ENCODE measurements at regions not wholly inside any gene's neighbourhood (a gene's known extent, or its start where the extent isn't known, plus 50 kb on each side); places are given as distances from the start of the nearest gene placed in this dataset.
"Not testable (repeated sequence)": the region's sequence is repeated elsewhere in the genome, so short reads cannot be mapped to it uniquely, and the experiment has no call there.

- DNase-seq (ENCODE audit: low read depth) = not testable (repeated sequence)
Observed at GRCh38 chr19:34871911-34872310, 54.8 kb upstream of the ZNF30 start.

DNA sequence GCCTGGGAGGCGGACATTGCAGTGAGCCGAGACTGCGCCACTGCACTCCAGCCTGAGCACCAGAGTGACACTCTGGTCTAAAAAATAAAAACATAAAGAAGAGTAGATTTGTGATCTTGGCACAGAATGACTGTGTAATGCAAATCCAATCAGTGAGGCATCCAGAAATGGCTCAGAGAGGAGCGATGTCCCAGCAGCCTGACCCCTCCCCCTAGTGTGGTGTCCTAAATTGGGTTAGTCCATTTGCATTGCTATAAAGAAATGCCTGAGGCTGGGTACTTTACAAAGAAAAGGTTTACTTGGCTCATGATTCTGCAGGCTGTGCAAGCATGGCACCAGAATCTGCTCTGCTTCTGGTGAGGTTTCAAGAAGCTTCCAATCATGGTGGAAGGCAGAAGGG, 59.1 kb upstream of the ZNF30 start:
- no peak for DNase-seq (ENCODE audit: low read depth)

GRCh38 chr19:34865225-34865624, 61.5 kb upstream of the ZNF30 start:
- not testable (repeated sequence) for DNase-seq (ENCODE audit: low read depth)

GRCh38 chr19:34859823-34860736, 66.6 kb upstream of the ZNF30 start:
- DNase-seq (ENCODE audit: low read depth) = not testable (repeated sequence)

DNA sequence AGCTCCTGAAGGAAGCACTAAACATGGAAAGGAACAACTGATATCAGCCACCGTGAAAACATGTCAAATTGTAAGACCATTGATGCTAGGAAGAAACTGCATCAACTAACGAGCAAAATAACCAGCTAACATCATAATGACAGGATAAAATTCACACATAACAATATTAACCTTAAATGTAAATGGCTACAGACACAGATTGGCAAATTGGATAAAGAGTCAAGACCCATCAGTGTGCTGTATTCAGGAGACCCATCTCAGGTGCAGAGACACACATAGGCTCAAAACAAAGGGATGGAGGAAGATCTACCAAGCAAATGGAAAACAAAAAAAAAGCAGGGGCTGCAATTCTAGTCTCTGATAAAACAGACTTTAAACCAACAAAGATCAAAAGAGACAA, 67.4 kb upstream of the ZNF30 start:
- not testable (repeated sequence) for DNase-seq (ENCODE audit: low read depth)

DNA sequence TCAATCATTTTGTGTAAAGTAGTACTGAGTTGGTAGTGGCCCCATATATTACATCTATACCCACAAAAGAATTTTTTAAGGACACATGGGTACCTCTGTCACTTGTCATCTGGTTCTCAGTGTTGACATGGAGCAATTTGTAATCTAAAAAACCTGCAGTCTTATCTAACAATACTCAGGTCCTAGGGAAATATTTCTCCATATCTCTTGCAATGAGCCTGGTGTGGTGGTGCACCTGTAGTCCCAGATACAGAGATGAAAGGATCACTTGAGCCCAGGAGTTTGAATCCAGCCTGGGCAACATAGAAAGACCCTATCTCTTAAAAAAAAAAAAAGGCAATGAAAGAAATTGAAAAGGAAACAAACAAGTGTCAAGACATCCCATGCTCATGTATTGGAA, 70.7 kb upstream of the ZNF30 start:
- no peak for DNase-seq (ENCODE audit: low read depth)

DNA sequence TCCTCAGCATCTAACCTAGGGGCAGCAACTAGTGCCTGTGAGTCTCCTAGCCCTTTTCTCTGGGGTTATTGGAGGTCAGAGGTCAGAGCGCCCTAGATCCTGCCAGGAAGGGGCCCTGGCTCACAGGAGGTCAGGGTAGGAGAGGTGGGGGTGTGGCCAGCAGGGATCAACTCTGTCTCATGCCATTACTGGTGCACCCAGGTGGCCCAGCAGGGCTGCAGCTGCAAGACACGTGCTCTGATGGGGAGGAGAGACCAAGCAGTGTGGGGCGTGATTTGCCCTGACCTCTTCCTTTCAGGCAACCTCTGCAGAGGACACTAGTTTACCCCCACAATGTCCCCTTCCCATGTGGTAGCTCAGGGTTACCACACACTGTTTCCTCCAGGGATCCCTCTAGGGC, 73.3 kb upstream of the ZNF30 start:
- DNase-seq (ENCODE audit: low read depth) = no peak

GRCh38 chr19:34852669-34853068, 74.0 kb upstream of the ZNF30 start:
- DNase-seq (ENCODE audit: low read depth) = no peak

DNA sequence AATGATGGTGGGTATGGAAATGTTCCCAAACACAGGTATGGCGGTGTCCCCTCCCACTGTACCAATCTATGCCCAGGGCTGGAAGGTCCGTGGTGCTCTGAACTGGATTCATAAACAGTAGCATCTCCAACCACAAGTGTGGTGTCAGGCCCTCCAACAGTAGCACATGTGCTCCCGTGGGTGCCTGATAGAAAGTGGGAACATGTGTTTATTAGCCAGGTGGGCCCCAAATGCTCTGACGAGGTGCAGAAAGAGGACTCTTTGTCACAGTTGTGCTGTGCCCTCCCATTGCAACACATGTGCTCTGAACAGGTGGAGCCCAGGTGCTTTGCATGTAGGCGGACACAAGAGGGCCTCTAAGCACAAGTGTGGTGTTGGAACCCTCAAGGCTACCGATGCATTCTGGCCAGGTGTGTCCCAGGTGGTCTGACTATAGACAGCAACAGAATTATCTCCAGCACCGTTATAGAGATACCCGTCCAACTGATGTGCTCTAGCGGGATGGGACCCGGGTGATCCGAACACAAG, 75.4 kb upstream of the ZNF30 start:
- no peak for DNase-seq (ENCODE audit: low read depth)

DNA sequence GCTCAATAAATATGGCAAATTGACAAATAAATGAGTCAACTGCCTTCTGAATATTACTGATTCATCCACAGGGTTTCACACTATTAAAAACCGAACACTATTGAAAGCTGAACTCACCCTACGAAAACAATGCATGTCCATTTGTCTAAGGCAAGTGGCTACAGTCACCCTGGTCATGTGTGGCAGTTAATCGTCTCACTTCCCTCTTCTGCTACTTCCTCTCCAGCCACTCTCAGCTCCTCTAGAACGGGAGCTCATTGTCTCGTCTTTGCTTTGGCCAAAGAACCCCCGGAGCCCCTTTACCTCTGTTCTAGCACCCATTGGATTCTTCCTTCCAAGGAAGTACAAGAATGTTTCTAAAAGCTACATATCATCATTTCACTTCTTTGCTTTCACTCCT, 74.4 kb upstream of the ZNF599 start:
- DNase-seq (ENCODE audit: low read depth) = no peak

- no peak for DNase-seq (ENCODE audit: low read depth)
Observed at GRCh38 chr19:34844277-34844676, 71.3 kb upstream of the ZNF599 start.

DNA sequence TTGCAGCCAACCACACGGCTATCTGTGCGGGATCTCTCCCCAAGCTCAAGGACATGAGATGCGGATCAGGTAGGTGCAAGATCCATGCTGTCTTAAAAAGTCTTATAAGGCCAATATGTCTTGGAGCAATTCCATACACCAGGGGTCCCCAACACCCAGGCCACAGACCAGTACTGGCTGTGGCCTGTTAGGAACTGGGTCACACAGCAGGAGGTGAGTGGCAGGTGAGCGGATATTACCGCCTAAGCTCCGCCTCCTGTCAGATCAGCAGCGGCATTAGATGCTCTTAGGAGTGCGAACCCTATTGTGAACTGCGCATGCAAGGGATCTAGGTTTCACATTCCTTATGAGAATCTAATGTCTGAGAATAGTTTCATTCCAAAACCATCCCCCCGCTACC, 68.8 kb upstream of the ZNF599 start:
- no peak for DNase-seq (ENCODE audit: low read depth)

DNA sequence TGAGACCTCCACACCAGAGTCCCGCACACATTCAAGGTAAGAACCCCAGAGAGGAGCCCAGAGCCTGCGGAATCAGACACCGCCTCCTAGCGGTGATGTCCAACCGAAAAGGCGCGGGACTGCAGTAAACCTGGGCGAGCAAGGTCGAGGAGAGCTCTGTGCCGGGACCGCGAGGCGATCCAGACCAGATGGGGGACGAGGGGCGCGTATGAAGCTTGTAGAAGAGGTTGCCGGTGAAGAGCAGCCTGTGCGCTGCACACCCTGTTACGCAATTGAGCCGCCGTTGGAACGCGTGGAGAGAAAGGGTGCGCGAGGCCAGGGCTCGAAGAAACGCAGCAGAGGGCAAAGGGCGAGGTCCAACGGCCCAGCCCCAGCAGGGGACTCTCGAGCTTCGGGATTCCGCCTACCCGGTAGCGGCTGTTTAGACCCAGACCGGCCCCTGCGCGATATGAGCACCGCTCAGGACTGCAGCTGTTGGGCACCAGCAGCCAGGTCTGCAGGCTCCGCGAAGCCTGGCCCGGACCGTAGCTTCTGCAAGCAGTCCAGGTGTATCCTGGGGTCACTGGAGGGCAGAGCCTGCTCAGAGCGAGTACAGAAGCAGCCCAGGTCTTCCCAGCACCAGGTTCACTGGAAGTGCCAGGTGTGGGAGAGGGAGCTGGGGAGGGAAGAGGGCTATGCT, 65.9 kb upstream of the ZNF599 start:
- DNase-seq (ENCODE audit: low read depth) = peak; percentile 6

DNA sequence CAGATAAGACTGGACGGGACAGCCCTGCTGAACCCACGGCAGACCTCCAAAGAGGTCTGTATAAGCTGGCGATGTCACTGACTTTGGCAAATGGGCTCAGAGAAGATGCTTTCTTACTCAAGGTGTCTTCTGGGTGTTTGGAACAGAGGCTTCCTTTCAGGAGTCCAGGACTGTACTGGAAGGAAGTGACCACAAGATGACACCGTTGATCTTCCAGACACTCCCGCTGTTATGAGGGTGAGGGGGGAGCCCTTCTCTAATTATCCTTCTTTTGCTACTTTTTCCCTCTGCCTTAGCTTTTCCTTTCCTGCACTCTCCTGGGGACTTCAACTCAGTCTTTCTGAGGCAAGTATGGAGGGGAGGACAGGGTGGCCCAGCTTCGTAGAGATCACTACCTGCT, 65.2 kb upstream of the ZNF599 start:
- DNase-seq (ENCODE audit: low read depth) = no peak

- DNase-seq (ENCODE audit: low read depth) = no peak
Observed at GRCh38 chr19:34837262-34837661, 64.2 kb upstream of the ZNF599 start.

GRCh38 chr19:34835631-34836351, 62.8 kb upstream of the ZNF599 start:
- no peak for DNase-seq (ENCODE audit: low read depth)

DNA sequence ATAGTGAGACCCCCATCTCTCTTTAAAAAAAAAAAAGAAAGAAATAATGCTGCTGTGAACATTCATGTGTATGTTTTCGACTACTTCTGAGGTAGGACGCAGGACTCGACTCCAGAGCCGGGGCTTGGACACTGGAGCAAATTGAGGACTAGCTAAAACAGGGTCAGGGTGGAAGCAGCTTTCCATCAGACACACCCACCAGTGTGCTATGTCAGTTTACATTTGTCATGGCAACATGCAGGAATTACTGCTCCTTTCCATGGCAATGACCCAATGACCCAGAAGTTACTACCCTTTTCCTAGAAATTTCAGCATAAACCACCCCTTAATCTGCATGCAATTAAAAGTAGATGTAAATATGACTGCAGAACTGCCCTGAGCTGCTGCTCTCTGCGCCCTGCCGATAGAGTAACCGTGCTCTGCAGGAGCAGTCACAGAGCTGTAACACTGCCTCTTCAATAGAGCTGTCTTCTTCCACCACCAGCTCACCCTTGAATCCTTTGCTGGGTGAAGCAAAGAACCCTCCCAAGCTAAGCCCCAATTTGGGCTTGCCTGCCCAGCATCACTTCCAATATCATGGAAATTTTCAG, 61.6 kb upstream of the ZNF599 start:
- no peak for DNase-seq (ENCODE audit: low read depth)

GRCh38 chr19:34832581-34833112, 59.6 kb upstream of the ZNF599 start:
- no peak for DNase-seq (ENCODE audit: low read depth)

GRCh38 chr19:34831714-34832113, 58.7 kb upstream of the ZNF599 start:
- no peak for DNase-seq (ENCODE audit: low read depth)

DNA sequence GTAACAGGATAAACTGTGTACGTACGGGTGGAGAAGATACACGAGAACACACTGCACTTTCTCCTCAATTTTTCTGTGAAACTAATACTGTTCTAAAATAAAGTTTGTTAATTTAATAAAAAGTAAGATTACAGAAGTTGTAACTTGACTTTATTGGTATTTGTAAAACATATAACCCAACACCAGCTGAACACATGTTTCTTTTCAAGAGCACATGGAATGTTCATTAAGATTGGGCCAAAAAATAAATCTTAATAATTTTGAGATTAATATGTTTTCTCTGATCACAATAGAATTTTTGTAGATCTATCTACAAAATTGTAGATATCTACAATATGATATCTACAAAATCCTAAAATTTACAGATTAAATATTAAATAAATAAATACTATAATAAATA, 55.1 kb upstream of the ZNF599 start:
- no peak for DNase-seq (ENCODE audit: low read depth)

DNA sequence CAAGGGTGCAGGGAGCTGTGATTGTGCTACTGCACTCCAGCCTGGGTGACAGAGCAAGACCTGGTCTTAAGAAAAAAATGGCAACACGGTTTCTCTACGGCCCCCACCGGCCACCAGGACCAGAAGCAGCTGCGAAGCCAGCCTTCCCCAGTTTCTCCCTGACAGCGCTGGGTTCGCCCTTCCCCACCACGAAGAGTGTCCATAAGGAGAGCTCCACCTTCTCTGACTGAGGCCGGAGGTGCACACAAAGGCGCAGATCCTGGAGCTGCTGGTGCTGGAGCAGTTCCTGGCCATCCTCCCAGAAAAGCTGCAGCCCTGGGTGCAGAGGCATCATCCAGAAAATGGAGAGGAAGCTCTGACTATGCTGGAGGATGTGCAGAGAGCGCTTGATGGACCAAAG, 52.2 kb upstream of the ZNF599 start:
- DNase-seq (ENCODE audit: low read depth) = no peak

- DNase-seq (ENCODE audit: low read depth) = no peak
Observed at GRCh38 chr19:34824686-34825085, 51.7 kb upstream of the ZNF599 start.

Measured in T follicular helper cell (primary cell).